ENCODE measurements at regions not wholly inside any gene's neighbourhood (a gene's known extent, or its start where the extent isn't known, plus 50 kb on each side); places are given as distances from the start of the nearest gene placed in this dataset.
"Not testable (repeated sequence)": the region's sequence is repeated elsewhere in the genome, so short reads cannot be mapped to it uniquely, and the experiment has no call there.

DNA sequence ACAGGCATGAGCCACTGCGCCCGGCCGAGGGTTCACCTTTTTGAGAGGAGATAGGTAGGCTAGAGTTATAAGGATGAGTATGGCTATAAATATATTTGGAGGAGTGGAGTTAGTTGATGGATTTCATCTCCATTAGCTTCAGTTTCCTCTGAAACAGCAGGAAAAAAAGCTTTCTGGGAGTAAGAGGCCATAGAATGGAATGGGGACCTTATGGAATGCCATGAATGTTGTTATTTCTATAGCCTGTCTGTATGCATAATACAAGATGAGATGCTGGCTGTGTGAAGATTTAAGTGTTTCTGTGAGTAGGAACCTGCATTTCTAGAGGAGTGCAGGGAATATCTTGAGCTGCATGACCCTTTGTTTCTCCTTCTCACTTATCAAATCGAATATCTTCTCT lies 114.9 kb upstream of the ARX start:
- no peak for DNase-seq

DNA sequence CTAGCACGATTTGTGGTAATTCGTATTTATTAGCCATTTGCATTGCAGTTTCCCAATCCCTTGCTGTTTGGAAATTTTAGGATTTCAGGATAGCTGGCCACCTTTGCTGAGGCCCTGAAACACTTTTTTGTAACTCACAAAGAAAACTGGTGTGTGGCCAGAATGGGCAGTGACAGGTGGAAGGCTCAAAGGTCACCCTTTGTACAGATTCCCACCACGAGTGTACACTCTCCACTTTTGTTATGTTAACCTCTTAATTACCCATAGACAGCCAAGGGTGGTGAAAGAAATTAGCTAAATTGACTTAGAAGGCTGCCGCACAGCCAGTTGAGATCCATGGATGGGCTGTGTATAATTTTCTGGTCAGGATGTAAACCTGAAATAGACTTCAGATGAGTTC lies 109.7 kb upstream of the ARX start:
- no peak for DNase-seq

GRCh38 chrX:25124391-25124790 lies 108.6 kb upstream of the ARX start:
- no peak for DNase-seq

DNA sequence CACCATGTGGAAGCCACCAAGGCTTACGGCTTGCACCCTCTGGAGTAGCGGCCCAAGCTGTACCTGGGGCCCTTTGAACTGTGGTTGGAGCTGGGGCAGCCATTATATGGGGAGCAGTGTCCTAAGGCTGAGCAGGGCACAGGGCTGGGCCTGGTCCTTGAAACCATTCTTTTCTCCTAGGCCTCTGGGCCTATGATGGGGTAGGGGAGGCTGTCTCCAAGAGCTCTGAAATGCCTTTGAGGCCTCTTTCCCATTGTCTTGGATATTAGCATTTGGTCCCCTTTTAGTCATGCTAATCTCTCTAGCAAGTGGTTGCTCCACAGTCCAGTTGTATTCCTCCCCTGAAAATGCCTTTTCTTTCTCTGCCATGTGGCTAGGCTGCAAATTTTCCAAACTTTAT lies 96.4 kb upstream of the ARX start:
- DNase-seq = no peak

DNA sequence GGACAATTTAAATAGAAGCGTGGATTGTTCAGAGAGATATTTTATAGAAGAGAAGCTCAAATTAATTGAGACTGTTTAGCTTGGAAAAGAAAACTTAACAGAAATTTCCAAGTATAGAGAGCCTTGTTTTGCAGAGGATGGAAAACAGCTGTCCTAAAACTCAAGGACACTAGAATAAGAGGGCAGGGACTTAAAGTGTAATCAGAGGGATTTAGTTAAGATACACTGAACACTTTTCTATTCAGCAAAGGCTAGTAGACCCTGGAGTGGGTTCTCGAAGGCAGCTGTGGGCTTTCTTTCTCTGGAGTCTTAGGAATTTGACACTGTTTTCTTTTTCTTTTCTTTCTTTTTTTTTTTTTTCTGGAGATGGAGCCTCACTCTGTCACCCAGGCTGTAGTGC lies 92.7 kb upstream of the ARX start:
- no peak for DNase-seq

GRCh38 chrX:25105221-25105620 lies 89.5 kb upstream of the ARX start:
- no peak for DNase-seq

GRCh38 chrX:25096522-25097045 lies 80.8 kb upstream of the ARX start:
- DNase-seq = no peak

GRCh38 chrX:25091152-25091551 lies 75.4 kb upstream of the ARX start:
- DNase-seq = not testable (repeated sequence)

DNA sequence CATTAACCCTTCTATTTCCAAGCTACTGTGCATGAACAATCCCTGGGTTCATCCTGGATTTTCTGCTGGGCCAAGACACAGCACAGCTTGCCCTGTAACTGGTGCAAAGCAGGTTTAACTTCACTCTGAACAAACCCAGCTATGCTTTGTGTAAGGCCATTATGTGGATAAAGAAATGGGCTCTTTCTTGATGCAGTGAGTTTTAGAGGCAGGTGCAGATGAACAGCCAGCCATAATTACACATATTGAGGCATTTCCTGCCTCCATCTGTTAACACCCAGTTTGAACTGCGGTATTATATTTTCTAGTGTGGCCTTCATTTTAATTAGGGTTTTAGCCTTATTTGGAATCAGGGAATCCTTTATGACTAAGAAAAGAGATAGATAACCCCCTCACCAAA lies 68.7 kb upstream of the ARX start:
- no peak for DNase-seq

DNA sequence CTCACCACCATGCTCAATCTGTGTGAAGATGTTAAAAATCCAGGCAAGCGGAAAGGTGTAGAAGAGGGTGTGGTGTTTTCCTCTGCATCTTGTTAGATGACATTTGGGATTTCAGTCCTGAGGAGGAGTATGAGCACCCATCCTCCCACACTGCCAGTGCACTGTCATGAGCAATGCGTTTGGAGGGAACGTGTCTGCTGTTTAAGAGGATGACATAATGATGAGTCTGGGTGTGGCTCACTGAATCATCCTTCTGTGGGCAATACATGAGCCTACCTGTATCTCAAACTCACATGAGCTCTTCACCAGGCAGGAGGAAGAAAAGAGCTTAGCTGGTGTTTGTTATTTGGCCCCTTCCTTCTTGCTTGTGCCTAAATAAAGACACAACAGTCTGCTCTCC lies 67.9 kb upstream of the ARX start:
- DNase-seq = no peak

- DNase-seq = no peak
Observed at GRCh38 chrX:25079020-25079419, 63.3 kb upstream of the ARX start.

DNA sequence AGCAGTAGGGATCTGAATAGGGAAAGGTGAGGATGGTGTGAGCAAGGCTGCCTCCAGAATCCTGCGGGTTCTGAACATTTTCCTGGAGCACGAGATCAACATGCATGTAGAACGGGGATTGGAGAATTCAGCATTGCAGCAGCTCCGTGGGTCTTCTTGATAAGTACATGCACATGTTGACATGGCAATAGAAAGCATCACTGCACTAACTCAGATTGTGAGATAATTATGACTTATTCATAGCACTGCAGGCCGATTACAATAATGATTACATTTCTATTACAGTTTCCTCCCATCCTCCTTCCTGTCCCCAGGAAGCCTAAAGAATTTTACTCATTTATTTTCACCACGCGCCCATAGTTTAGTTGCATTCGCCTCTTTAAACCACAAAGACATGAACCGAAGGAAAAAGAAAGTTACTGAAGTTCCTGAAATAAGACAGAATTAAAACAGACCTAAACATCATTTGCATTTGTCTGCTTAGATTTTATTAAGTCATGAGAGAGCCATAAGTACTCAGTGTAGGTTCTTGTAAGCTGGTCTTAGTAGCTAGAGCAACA lies 61.3 kb upstream of the ARX start:
- DNase-seq = no peak

GRCh38 chrX:25072247-25072646 lies 56.5 kb upstream of the ARX start:
- no peak for DNase-seq

DNA sequence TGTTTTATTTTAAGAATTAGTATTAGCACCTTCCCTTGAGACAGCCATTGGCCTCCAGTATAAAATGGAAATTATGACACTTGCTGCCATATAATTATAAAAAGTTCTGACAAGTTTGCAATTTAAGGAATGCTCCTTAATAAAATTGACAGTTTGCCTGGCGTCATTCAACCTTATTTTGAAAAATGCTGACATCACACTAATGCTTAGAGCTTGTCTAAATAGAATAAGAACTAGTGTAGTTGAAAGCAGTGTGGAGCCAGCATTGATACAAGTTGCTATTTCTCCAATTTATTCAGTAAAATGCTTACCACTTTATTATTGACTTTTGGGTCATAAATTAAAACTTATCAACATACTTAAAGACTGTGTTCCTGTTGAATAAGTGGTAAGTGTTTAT lies 54.3 kb upstream of the ARX start:
- DNase-seq = no peak

DNA sequence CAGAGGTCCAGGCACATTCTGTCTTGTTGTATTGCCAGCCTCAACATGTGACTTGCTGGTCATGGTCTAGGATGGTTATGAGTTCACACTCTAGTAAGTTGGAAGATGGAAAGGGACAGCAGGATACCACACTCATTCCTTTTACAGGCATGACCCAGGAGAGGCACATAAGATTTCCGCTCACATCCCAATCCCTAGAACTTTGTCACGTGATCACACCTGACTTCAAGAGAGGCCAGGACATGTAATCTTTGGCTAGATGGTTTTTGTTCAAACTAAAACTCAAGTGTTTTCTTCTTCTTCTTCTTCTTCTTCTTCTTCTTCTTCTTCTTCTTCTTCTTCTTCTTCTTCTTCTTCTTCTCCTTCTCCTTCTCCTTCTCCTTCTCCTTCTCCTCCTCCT lies 53.4 kb upstream of the ARX start:
- DNase-seq = no peak

DNA sequence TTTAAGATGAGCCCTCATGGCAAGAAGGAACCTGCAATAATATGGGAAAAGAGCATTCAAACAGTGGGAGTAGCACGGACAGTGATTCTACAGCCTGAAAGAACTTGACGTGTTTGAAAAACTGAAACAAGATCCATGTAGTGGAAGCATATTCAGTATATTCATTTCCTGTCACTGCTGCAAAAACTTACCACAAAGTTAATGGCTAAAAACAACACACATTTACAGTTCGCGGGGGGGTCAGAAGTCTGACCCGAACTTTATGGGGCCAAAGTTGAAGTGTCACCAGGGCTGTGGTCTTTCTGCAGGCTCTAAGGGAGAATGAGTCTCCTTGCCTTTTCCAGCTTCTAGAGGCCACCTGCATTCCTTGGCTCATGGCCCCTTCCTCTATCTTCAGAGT lies 52.6 kb upstream of the ARX start:
- DNase-seq = no peak

- peak; percentile 13 for DNase-seq
Observed at GRCh38 chrX:25067271-25068172, 51.8 kb upstream of the ARX start.

GRCh38 chrX:25066131-25066530 lies 50.4 kb upstream of the ARX start:
- DNase-seq = no peak

All from suppressor macrophage treated with lipopolysaccharide for 4 hours (primary cell).